ENCODE measurements at regions not wholly inside any gene's neighbourhood (a gene's known extent, or its start where the extent isn't known, plus 50 kb on each side); places are given as distances from the start of the nearest gene placed in this dataset.

DNA sequence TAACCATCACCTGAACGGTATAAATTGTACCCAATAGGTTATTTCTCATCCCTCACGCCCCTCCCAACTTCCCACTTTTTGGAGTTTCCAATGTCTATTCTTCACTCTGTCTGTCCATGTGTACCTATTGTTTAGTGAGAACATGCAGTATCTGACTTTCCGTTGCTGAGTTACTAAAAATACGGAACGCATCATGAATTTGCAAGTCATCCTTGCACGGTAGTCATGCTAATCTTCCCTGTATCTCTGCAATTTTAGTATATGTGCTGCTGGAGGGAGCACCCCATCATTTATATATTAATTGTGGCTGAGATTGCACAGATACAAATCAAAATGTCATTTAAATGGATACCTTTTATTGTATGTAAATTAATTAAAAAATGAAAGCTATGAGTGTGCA lies 75.7 kb upstream of the SFMBT2 start:
- H3K4me3 Mint-ChIP-seq: no peak overlapping the region
- no peaks in the 10 kb centered on the region for H3K36me3 Mint-ChIP-seq
- Histone ChIP-seq H3K4me3 (no peak overlapping the region), H2AFZ (replicated peaks) (no peak overlapping the region), H3F3A (ENCODE audit: low read depth) (no peaks in the 10 kb centered on the region), H3K4me2 (no peak overlapping the region), H3K27me3 (no peaks in the 10 kb centered on the region), H3K36me3 (no peaks in the 10 kb centered on the region), H4K20me1 (ENCODE audit: low read depth) (no peaks in the 10 kb centered on the region), H3K9me3 (ENCODE audit: low read depth) (no peaks in the 10 kb centered on the region), H3K9ac (no peak overlapping the region), H3K27ac (no peak overlapping the region), H3K4me1 (peaks cover 25% of the 10 kb centered on the region), H3K79me2 (ENCODE audit: low read depth) (no peaks in the 10 kb centered on the region)
- no peak for DNase-seq (ENCODE audit: low spot score)
- no peak for TF ChIP-seq CTCF (IDR thresholded peaks at IDR 0.05)
- TF ChIP-seq EZH2 (IDR thresholded peaks at IDR 0.05): no peak
- no peak for TF ChIP-seq EZH2phosphoT487 (IDR thresholded peaks at IDR 0.05)
- no peak overlapping the region for H3K27ac Mint-ChIP-seq
- peaks cover under 1% of the 10 kb centered on the region for H3K9me3 Mint-ChIP-seq
- H3K4me1 Mint-ChIP-seq: peaks cover 55% of the 10 kb centered on the region
- H3K27me3 Mint-ChIP-seq (ENCODE audit: insufficient read depth, low read depth): peaks cover 4% of the 10 kb centered on the region

DNA sequence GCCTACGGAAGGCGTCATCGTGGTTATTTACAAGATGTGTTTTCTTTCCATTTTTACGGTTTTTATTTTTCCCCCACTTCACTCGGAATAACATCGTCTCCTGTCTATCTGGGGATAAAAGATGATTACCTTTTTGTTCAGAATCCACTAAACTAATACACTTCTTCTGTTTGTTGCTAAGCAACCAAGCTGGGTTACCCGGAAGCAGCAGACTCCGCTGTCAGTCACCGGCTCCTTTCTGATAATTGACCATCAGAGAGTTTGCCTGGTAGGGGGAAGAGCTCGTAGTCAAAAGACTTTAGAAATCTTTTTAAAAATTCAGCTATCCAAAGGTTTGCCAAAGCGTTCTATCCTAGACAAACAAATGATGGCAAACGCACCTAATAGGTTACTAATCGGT lies 75.0 kb upstream of the SFMBT2 start:
- peak overlapping the region; percentile 4 for H3K4me3 Mint-ChIP-seq
- Histone ChIP-seq H3K79me2 (ENCODE audit: low read depth) (no peaks in the 10 kb centered on the region), H3K36me3 (no peaks in the 10 kb centered on the region), H3K27me3 (no peaks in the 10 kb centered on the region), H3K4me2 (no peak overlapping the region), H3K27ac (no peak overlapping the region), H3F3A (ENCODE audit: low read depth) (no peaks in the 10 kb centered on the region), H3K9me3 (ENCODE audit: low read depth) (no peaks in the 10 kb centered on the region), H3K4me3 (no peak overlapping the region), H3K4me1 (peaks cover 25% of the 10 kb centered on the region), H4K20me1 (ENCODE audit: low read depth) (no peaks in the 10 kb centered on the region), H3K9ac (no peak overlapping the region), H2AFZ (replicated peaks) (no peak overlapping the region)
- H3K9me3 Mint-ChIP-seq: no peaks in the 10 kb centered on the region
- no peak for DNase-seq (ENCODE audit: low spot score)
- TF ChIP-seq CTCF (IDR thresholded peaks at IDR 0.05): no peak
- no peak for TF ChIP-seq EZH2 (IDR thresholded peaks at IDR 0.05)
- TF ChIP-seq EZH2phosphoT487 (IDR thresholded peaks at IDR 0.05): no peak
- H3K36me3 Mint-ChIP-seq: no peaks in the 10 kb centered on the region
- H3K27me3 Mint-ChIP-seq (ENCODE audit: insufficient read depth, low read depth): peaks cover 7% of the 10 kb centered on the region
- peaks cover 59% of the 10 kb centered on the region for H3K4me1 Mint-ChIP-seq
- no peak overlapping the region for H3K27ac Mint-ChIP-seq

- Histone ChIP-seq H3K4me2 (no peak overlapping the region), H4K20me1 (ENCODE audit: low read depth) (no peaks in the 10 kb centered on the region), H3K79me2 (ENCODE audit: low read depth) (no peaks in the 10 kb centered on the region), H3K9ac (no peak overlapping the region), H3K27me3 (no peaks in the 10 kb centered on the region), H3K27ac (no peak overlapping the region), H3K4me3 (no peak overlapping the region), H3K4me1 (peaks cover 25% of the 10 kb centered on the region), H3K9me3 (ENCODE audit: low read depth) (no peaks in the 10 kb centered on the region), H3K36me3 (no peaks in the 10 kb centered on the region), H2AFZ (replicated peaks) (peak overlapping the region; percentile 90), H3F3A (ENCODE audit: low read depth) (no peaks in the 10 kb centered on the region)
- Mint-ChIP-seq H3K27me3 (ENCODE audit: insufficient read depth, low read depth) (peaks cover 2% of the 10 kb centered on the region), H3K4me1 (peaks cover 64% of the 10 kb centered on the region), H3K9me3 (no peaks in the 10 kb centered on the region), H3K36me3 (no peaks in the 10 kb centered on the region), H3K27ac (peak overlapping the region; percentile 46), H3K4me3 (no peak overlapping the region)
- no peak for TF ChIP-seq CTCF (IDR thresholded peaks at IDR 0.05)
- no peak for TF ChIP-seq EZH2 (IDR thresholded peaks at IDR 0.05)
- TF ChIP-seq EZH2phosphoT487 (IDR thresholded peaks at IDR 0.05): no peak
- no peak for DNase-seq (ENCODE audit: low spot score)
These were observed 74.4 kb upstream of the SFMBT2 start for GRCh38 chr10:7485244-7485556.

Data from neural progenitor cell (in vitro differentiated cells).